Endothelial cell of umbilical vein (primary cell): ENCODE measurements at regions not wholly inside any gene's neighbourhood (a gene's known extent, or its start where the extent isn't known, plus 50 kb on each side); places are given as distances from the start of the nearest gene placed in this dataset.

Source experiments
- BruUV-seq: library from RNA; stranded (reverse); fragments of 400-500 nt; replicated peaks from 2 replicates; lab custom pipeline; 2021; lab: Mats Ljungman, UMichigan
- CTCF ChIA-PET: fragments of 300-600, 350-600 bp; sonication (Branson Sonifier 250); formaldehyde crosslinking; loops from one replicate; lab custom pipeline; 2021; ENCODE audit warnings: antibody characterized with exemption, inconsistent platforms; lab: Charles Lee
- POLR2A ChIA-PET: fragments of 300-600, 350-600 bp; sonication (Branson Sonifier 250); formaldehyde crosslinking; loops from one replicate; lab custom pipeline; 2021; ENCODE audit warnings: antibody characterized with exemption, inconsistent platforms; lab: Charles Lee
- DNase-seq: peaks from one replicate; pipeline ENCODE4 v3.0.0-alpha.2; 2011; ENCODE audit warnings: low read depth, low spot score
- FAIRE-seq: peaks from 2 replicates; lab custom pipeline; 2011; peaks lifted over from hg19 to GRCh38; lab: Jason Lieb, UNC
- H2AFZ ChIP-seq: 2 replicates; pipeline ENCODE4 v1.6.0; 2012; ENCODE audit warnings: low read depth, low read length, control low read depth, inconsistent platforms
- H3K27ac ChIP-seq: 2 replicates; pipeline ENCODE4 v1.5.1; 2011; ENCODE audit warnings: low read depth, mild to moderate bottlenecking, control low read depth, low read length, moderate library complexity; ENCODE audit not compliant: insufficient read depth
- H3K27me3 ChIP-seq, 2 experiments: 2 replicates each; pipeline versions ENCODE4 v1.6.0 to v1.6.1; 2011; ENCODE audit warnings: low read length in 2 of 2, mixed read lengths in 1 of 2; ENCODE audit not compliant: control insufficient read depth in 2 of 2, insufficient read depth in 2 of 2
- H3K36me3 ChIP-seq, 2 experiments: 2 replicates in 1 of 2; 3 replicates in 1 of 2; pipeline ENCODE4 v1.5.1; 2011; ENCODE audit warnings: low read length in 2 of 2, mild to moderate bottlenecking in 1 of 2, moderate library complexity in 1 of 2; ENCODE audit not compliant: control insufficient read depth in 2 of 2, insufficient read depth in 2 of 2; ENCODE audit errors: extremely low read depth in 1 of 2
- H3K4me1 ChIP-seq: 3 replicates; pipeline ENCODE4 v1.5.1; 2011; ENCODE audit warnings: mild to moderate bottlenecking, low read length; ENCODE audit not compliant: control insufficient read depth, insufficient read depth; ENCODE audit errors: extremely low read depth
- H3K4me2 ChIP-seq: 2 replicates; pipeline ENCODE4 v1.6.1; 2011; ENCODE audit warnings: low read length, control low read depth, mixed read lengths; ENCODE audit not compliant: insufficient read depth
- H3K4me3 ChIP-seq, 3 experiments: fragments of 200-600 bp in 1 of 3; sonication (generic), shearing (Covaris generic) in 1 of 3; replicated peaks in 1 of 3; 2 replicates each; pipeline ENCODE4 v1.5.1; 2011 to 2016; ENCODE audit warnings: control low read depth in 3 of 3, low read length in 3 of 3, mild to moderate bottlenecking in 2 of 3, inconsistent platforms in 1 of 3, low read depth in 1 of 3, moderate library complexity in 1 of 3; ENCODE audit not compliant: insufficient read depth in 1 of 3
- H3K79me2 ChIP-seq: 2 replicates; pipeline ENCODE4 v1.6.0; 2012; ENCODE audit warnings: low read length, inconsistent platforms; ENCODE audit not compliant: control insufficient read depth, insufficient read depth
- H3K9ac ChIP-seq: replicated peaks from 2 replicates; pipeline ENCODE3; 2011; ENCODE audit warnings: low read length, control low read depth; ENCODE audit not compliant: insufficient read depth; ENCODE audit errors: extremely low read depth
- H3K9me1 ChIP-seq: replicated peaks from 3 replicates; pipeline ENCODE4 v1.6.0; 2011; ENCODE audit warnings: mild to moderate bottlenecking, low read length; ENCODE audit not compliant: control insufficient read depth, insufficient read depth; ENCODE audit errors: extremely low read depth
- H3K9me3 ChIP-seq: replicated peaks from 2 replicates; pipeline ENCODE4 v1.5.1; 2012; ENCODE audit warnings: low read length, inconsistent platforms; ENCODE audit not compliant: control insufficient read depth, insufficient read depth
- H4K20me1 ChIP-seq: replicated peaks from 2 replicates; pipeline ENCODE3; 2011; ENCODE audit warnings: mild to moderate bottlenecking, low read length; ENCODE audit not compliant: control insufficient read depth, insufficient read depth; ENCODE audit errors: extremely low read depth
- EZH2 ChIP-seq: IDR thresholded peaks from 2 replicates; pipeline ENCODE4 v1.6.1; 2012; ENCODE audit warnings: borderline replicate concordance, low read depth, mild to moderate bottlenecking, moderate library complexity, low read length, inconsistent platforms; ENCODE audit not compliant: severe bottlenecking
- FOS ChIP-seq: IDR thresholded peaks from 2 replicates; pipeline ENCODE4 v1.6.1; 2011; ENCODE audit warnings: mild to moderate bottlenecking, low read length, moderate library complexity, borderline replicate concordance; ENCODE audit not compliant: insufficient read depth
- GATA2 ChIP-seq: IDR thresholded peaks from 2 replicates; pipeline ENCODE4 v1.7.0; 2011; ENCODE audit warnings: low read depth, mild to moderate bottlenecking, moderate library complexity, mixed read lengths, low read length; ENCODE audit not compliant: insufficient read length, insufficient read depth
- JUN ChIP-seq: IDR thresholded peaks from 2 replicates; pipeline ENCODE4 v1.6.1; 2011; ENCODE audit warnings: borderline replicate concordance, low read depth; ENCODE audit not compliant: insufficient read length, insufficient read depth
- MYC ChIP-seq: IDR thresholded peaks from one replicate; pipeline ENCODE4 v1.6.1; 2011; ENCODE audit warnings: mild to moderate bottlenecking, low read depth, low read length
- POLR2A ChIP-seq: IDR thresholded peaks from 2 replicates; pipeline ENCODE4 v1.6.1; 2012; ENCODE audit warnings: low read depth, mild to moderate bottlenecking, control low read depth, low read length
- POLR2AphosphoS5 ChIP-seq: IDR thresholded peaks from 2 replicates; pipeline ENCODE4 v1.6.1; 2012; ENCODE audit warnings: low read depth, mild to moderate bottlenecking, control low read depth, low read length, moderate library complexity; ENCODE audit not compliant: insufficient read depth
- dilution Hi-C: fragments of 300-500 bp; cut with MboI; formaldehyde crosslinking; loops from one replicate; pipeline ENCODE4 v1.15.0; 2019; ENCODE audit warnings: low sequenced_read_pairs; ENCODE audit not compliant: extremely low pct_ligation_motif_present
- intact Hi-C: fragments of 100-400 bp; cut with micrococcal nuclease; formaldehyde crosslinking; loops from one replicate; pipeline ENCODE4 v1.10.0; 2022
- TF ChIP-seq, protein P1 (sequence below): IDR thresholded peaks from 2 replicates; pipeline ENCODE4 v1.6.1; 2011; ENCODE audit not compliant: insufficient read depth, insufficient read length
- TF ChIP-seq, protein P2 (sequence below), 2 donors: IDR thresholded peaks; 1 replicate in 1 of 2; 2 replicates in 1 of 2; pipeline ENCODE4 v1.5.1; 2011; ENCODE audit warnings: low read length in 2 of 2, mild to moderate bottlenecking in 2 of 2, moderate library complexity in 2 of 2, control low read depth in 1 of 2, inconsistent platforms in 1 of 2, low read depth in 1 of 2; ENCODE audit not compliant: insufficient read depth in 1 of 2; ENCODE audit errors: extremely low read depth in 1 of 2

DNA sequence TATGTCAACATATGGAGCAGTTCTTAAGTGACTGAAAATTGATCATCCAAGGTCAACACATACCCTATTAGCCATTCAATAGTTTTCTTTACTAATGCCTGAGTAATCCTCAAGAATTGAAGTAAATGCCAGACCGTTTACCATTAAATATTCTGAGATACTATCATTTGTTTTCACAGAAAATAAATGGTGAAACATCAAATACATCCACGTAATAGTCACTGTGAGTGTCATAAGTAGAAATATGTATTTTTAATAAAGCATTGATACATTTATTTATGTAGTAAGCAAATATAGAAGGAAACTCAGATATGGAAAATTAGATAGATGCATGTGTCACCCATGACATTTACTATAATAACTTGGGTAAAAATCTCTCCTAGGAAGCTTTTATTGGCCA lies 927.8 kb upstream of the NRXN1 start:
- no peaks in the 10 kb centered on the region for H3K79me2 ChIP-seq
- no peak overlapping the region for H3K4me2 ChIP-seq
- no peaks in the 10 kb centered on the region for H3K9me1 ChIP-seq
- no peaks in the 10 kb centered on the region for H4K20me1 ChIP-seq
- POLR2A ChIA-PET, result no interaction called here
- TF ChIP-seq GATA2 (no peak), POLR2AphosphoS5 (no peak), MYC (no peak), EZH2 (no peak), FOS (no peak), POLR2A (no peak), JUN (no peak)
- TF ChIP-seq, protein P1, sequence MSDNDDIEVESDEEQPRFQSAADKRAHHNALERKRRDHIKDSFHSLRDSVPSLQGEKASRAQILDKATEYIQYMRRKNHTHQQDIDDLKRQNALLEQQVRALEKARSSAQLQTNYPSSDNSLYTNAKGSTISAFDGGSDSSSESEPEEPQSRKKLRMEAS, result no peak
- TF ChIP-seq, protein P2, sequence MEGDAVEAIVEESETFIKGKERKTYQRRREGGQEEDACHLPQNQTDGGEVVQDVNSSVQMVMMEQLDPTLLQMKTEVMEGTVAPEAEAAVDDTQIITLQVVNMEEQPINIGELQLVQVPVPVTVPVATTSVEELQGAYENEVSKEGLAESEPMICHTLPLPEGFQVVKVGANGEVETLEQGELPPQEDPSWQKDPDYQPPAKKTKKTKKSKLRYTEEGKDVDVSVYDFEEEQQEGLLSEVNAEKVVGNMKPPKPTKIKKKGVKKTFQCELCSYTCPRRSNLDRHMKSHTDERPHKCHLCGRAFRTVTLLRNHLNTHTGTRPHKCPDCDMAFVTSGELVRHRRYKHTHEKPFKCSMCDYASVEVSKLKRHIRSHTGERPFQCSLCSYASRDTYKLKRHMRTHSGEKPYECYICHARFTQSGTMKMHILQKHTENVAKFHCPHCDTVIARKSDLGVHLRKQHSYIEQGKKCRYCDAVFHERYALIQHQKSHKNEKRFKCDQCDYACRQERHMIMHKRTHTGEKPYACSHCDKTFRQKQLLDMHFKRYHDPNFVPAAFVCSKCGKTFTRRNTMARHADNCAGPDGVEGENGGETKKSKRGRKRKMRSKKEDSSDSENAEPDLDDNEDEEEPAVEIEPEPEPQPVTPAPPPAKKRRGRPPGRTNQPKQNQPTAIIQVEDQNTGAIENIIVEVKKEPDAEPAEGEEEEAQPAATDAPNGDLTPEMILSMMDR (IDR thresholded peaks at IDR 0.05; ENCODE audit: extremely low read depth in 1 of 2, insufficient read depth in 1 of 2, low read depth in 1 of 2, low read length in 2 of 2), result no peak
- no TSS peak for BruUV-seq
- no peak overlapping the region for H3K27ac ChIP-seq
- CTCF ChIA-PET, result no interaction called here
- no peaks in the 10 kb centered on the region for H3K27me3 ChIP-seq
- DNase-seq (no peak), FAIRE-seq (no peak)
- no peaks in the 10 kb centered on the region for H3K36me3 ChIP-seq
- dilution Hi-C loops (no loop called here), intact Hi-C loops (no loop called here)
- no peak overlapping the region for H2AFZ ChIP-seq
- H3K9ac ChIP-seq, result no peak overlapping the region
- H3K4me1 ChIP-seq, result no peaks in the 10 kb centered on the region
- no peaks in the 10 kb centered on the region for H3K9me3 ChIP-seq
- H3K4me3 ChIP-seq, result no peak overlapping the region
